SK-N-SH (cell line): ENCODE measurements at regions not wholly inside any gene's neighbourhood (a gene's known extent, or its start where the extent isn't known, plus 50 kb on each side); places are given as distances from the start of the nearest gene placed in this dataset.

ENCODE experiments used
- CTCF ChIA-PET: fragments of 300-600, 350-600 bp; formaldehyde crosslinking; extraction: SDS; loops from one replicate; lab custom pipeline; 2021; lab: Yijun Ruan, JAX
- POLR2A ChIA-PET: fragments of 350-600 bp; sonication (Branson Sonifier 250); formaldehyde crosslinking; extraction: SDS; loops from one replicate; lab custom pipeline; 2020; ENCODE audit warnings: antibody characterized with exemption, inconsistent platforms; lab: Yijun Ruan, JAX
- DNase-seq: peaks from one replicate; pipeline ENCODE4 v3.0.0; 2012
- H2AFZ ChIP-seq: fragments of 200-600 bp; sonication (generic); 2 replicates; pipeline ENCODE4 v1.8.1; 2016; ENCODE audit warnings: antibody characterized with exemption, mild to moderate bottlenecking, low read depth
- H3F3A ChIP-seq: fragments of 200-600 bp; sonication (generic); replicated peaks from 2 replicates; pipeline ENCODE3; 2016; ENCODE audit warnings: antibody characterized with exemption, mild to moderate bottlenecking; ENCODE audit not compliant: insufficient read depth
- H3K27ac ChIP-seq, 2 experiments: fragments of 200-500 bp in 1 of 2; fragments of 200-600 bp in 1 of 2; sonication (Bioruptor generic) in 1 of 2; sonication (generic), shearing (Covaris generic) in 1 of 2; 2 replicates each; pipeline versions ENCODE4 v1.5.1 to v1.6.1; 2014 to 2016; ENCODE audit warnings: low read depth in 2 of 2, inconsistent platforms in 1 of 2, low read length in 1 of 2, mild to moderate bottlenecking in 1 of 2, mixed read lengths in 1 of 2
- H3K27me3 ChIP-seq: fragments of 200-600 bp; sonication (generic), shearing (Covaris generic); 2 replicates; pipeline ENCODE4 v1.6.1; 2016; ENCODE audit warnings: mixed run types; ENCODE audit not compliant: insufficient read depth
- H3K36me3 ChIP-seq, 2 experiments: fragments of 200-500 bp in 1 of 2; fragments of 200-600 bp in 1 of 2; sonication (Bioruptor generic) in 1 of 2; sonication (generic) in 1 of 2; replicated peaks in 1 of 2; 2 replicates each; pipeline versions ENCODE3 to v1.5.1; 2014 to 2016; ENCODE audit warnings: low read length in 1 of 2, mild to moderate bottlenecking in 1 of 2; ENCODE audit not compliant: insufficient read depth in 2 of 2, control insufficient read depth in 1 of 2
- H3K4me1 ChIP-seq, 2 experiments: fragments of 200-500 bp in 1 of 2; fragments of 200-600 bp in 1 of 2; sonication (Bioruptor generic) in 1 of 2; sonication (generic), shearing (Covaris generic) in 1 of 2; 2 replicates each; pipeline versions ENCODE4 v1.5.1 to v1.6.1; 2014 to 2016; ENCODE audit warnings: low read depth in 1 of 2, low read length in 1 of 2, mixed run types in 1 of 2; ENCODE audit not compliant: insufficient read depth in 2 of 2, control insufficient read depth in 1 of 2
- H3K4me2 ChIP-seq: fragments of 200-600 bp; sonication (generic), shearing (Covaris generic); 2 replicates; pipeline ENCODE4 v1.6.1; 2017; ENCODE audit warnings: mixed run types
- H3K4me3 ChIP-seq, 2 experiments: fragments of 200-500 bp in 1 of 2; fragments of 200-600 bp in 1 of 2; sonication (Bioruptor generic) in 1 of 2; sonication (generic), shearing (Covaris generic) in 1 of 2; 2 replicates each; pipeline versions ENCODE4 v1.5.1 to v1.8.1; 2014 to 2016; ENCODE audit warnings: low read depth in 2 of 2, inconsistent platforms in 1 of 2, low read length in 1 of 2, mild to moderate bottlenecking in 1 of 2, mixed read lengths in 1 of 2, moderate library complexity in 1 of 2
- H3K79me2 ChIP-seq: fragments of 200-600 bp; sonication (generic); 2 replicates; pipeline ENCODE4 v1.8.1; 2017; ENCODE audit warnings: mild to moderate bottlenecking; ENCODE audit not compliant: insufficient read depth
- H3K9ac ChIP-seq: fragments of 200-600 bp; sonication (generic); 2 replicates; pipeline ENCODE4 v1.6.1; 2017; ENCODE audit warnings: mixed run types
- H3K9me2 ChIP-seq: fragments of 200-600 bp; sonication (generic); 2 replicates; pipeline ENCODE4 v1.6.1; 2017; ENCODE audit warnings: mixed run types
- H3K9me3 ChIP-seq: fragments of 200-600 bp; sonication (generic); 2 replicates; pipeline ENCODE4 v1.6.1; 2017; ENCODE audit warnings: mixed run types, mild to moderate bottlenecking, moderate library complexity
- H4K20me1 ChIP-seq: fragments of 200-600 bp; sonication (generic); 2 replicates; pipeline ENCODE4 v1.6.1; 2017; ENCODE audit warnings: mild to moderate bottlenecking, mixed run types; ENCODE audit not compliant: insufficient read depth
- CHD2 ChIP-seq: fragments of 150-350 bp; IDR thresholded peaks from 2 replicates; pipeline ENCODE4 v1.6.1; 2018; ENCODE audit warnings: low read length; ENCODE audit not compliant: partially characterized antibody
- EZH2phosphoT487 ChIP-seq: fragments of 200-600 bp; sonication (generic); IDR thresholded peaks from 2 replicates; pipeline ENCODE4 v1.6.1; 2017; ENCODE audit warnings: low read depth, mixed run types, mild to moderate bottlenecking, antibody characterized with exemption, moderate library complexity, borderline replicate concordance
- FOSL2 ChIP-seq: IDR thresholded peaks from 2 replicates; pipeline ENCODE4 v1.4.0; 2012; ENCODE audit warnings: low read depth, mild to moderate bottlenecking, moderate library complexity, borderline replicate concordance
- GABPA ChIP-seq: IDR thresholded peaks from 2 replicates; pipeline ENCODE4 v1.4.0; 2012; ENCODE audit warnings: low read depth, mild to moderate bottlenecking
- JUND ChIP-seq: IDR thresholded peaks from 2 replicates; pipeline ENCODE4 v1.4.0; 2012
- MEF2A ChIP-seq: IDR thresholded peaks from 2 replicates; pipeline ENCODE4 v1.4.0; 2012; ENCODE audit warnings: low read depth, borderline replicate concordance
- MXI1 ChIP-seq: IDR thresholded peaks from 2 replicates; pipeline ENCODE4 v1.6.1; 2012; ENCODE audit warnings: mild to moderate bottlenecking, low read depth, low read length, improper control_type of control experiment
- NFIC ChIP-seq: IDR thresholded peaks from 2 replicates; pipeline ENCODE4 v1.4.0; 2012; ENCODE audit warnings: borderline replicate concordance
- NRF1 ChIP-seq: IDR thresholded peaks from 2 replicates; pipeline ENCODE4 v1.6.1; 2012; ENCODE audit warnings: low read depth, mild to moderate bottlenecking, low read length
- POLR2AphosphoS5 ChIP-seq: IDR thresholded peaks from 2 replicates; pipeline ENCODE4 v1.6.1; 2012; ENCODE audit warnings: low read depth, low read length
- RAD21 ChIP-seq: IDR thresholded peaks from 2 replicates; pipeline ENCODE4 v1.6.1; 2012; ENCODE audit warnings: mild to moderate bottlenecking, low read length
- RCOR1 ChIP-seq: fragments of 150-350 bp; IDR thresholded peaks from 2 replicates; pipeline ENCODE4 v1.6.1; 2017; ENCODE audit warnings: antibody characterized with exemption, low read length
- RFX5 ChIP-seq: IDR thresholded peaks from 2 replicates; pipeline ENCODE4 v1.6.1; 2012; ENCODE audit warnings: mild to moderate bottlenecking, improper control_type of control experiment, low read length
- RXRA ChIP-seq: IDR thresholded peaks from 2 replicates; pipeline ENCODE4 v1.4.0; 2012; ENCODE audit warnings: low read depth, mild to moderate bottlenecking, borderline replicate concordance
- TCF12 ChIP-seq: IDR thresholded peaks from 2 replicates; pipeline ENCODE4 v1.4.0; 2012
- TEAD4 ChIP-seq: IDR thresholded peaks from 2 replicates; pipeline ENCODE4 v1.4.0; 2012; ENCODE audit warnings: mild to moderate bottlenecking, borderline replicate concordance; ENCODE audit not compliant: insufficient read depth
- YY1 ChIP-seq: IDR thresholded peaks from 2 replicates; pipeline ENCODE4 v1.4.0; 2012; ENCODE audit warnings: low read depth, mild to moderate bottlenecking
- WGBS: methylation state at CpG from one replicate; pipeline ENCODE4 v1.1.6; 2017; ENCODE audit warnings: low lambda C conversion rate; 5-methylcytosine and 5-hydroxymethylcytosine counted together
- TF ChIP-seq, protein P1 (sequence below): IDR thresholded peaks from 2 replicates; pipeline ENCODE4 v1.4.0; 2012; ENCODE audit warnings: low read depth, borderline replicate concordance
- TF ChIP-seq, protein P2 (sequence below): fragments of 150-350 bp; IDR thresholded peaks from 2 replicates; pipeline ENCODE4 v1.6.1; 2017; ENCODE audit warnings: antibody characterized with exemption, low read length, low read depth, borderline replicate concordance
- TF ChIP-seq, protein P3 (sequence below): IDR thresholded peaks from 2 replicates; pipeline ENCODE4 v1.4.0; 2012; ENCODE audit warnings: low read depth

DNA sequence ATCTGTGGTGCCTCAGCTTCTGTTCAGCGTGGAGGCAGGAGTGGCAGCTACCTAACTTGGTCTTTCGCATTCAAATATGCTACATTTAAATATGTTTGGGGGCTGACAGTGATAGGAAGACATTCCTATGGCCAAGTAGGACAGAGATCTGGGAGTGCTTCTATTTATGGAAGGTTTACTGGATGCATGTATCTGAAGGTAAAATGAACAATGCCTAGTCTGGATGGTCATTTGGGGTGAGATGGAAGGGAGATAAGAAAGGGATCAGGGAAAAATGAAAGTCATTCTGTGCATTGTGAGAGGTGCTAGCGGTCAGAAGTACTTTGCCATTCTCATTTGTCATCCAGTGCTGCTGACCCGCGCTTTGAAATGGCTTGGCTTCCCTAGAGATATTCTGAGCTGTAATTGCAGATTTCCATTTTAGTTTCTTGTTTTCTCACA, 107.3 kb upstream of the FOXN2 start (continued):
- no peak for TF ChIP-seq EZH2phosphoT487
- no peak for TF ChIP-seq TCF12
- no peak for TF ChIP-seq FOSL2
- TF ChIP-seq, protein P1, sequence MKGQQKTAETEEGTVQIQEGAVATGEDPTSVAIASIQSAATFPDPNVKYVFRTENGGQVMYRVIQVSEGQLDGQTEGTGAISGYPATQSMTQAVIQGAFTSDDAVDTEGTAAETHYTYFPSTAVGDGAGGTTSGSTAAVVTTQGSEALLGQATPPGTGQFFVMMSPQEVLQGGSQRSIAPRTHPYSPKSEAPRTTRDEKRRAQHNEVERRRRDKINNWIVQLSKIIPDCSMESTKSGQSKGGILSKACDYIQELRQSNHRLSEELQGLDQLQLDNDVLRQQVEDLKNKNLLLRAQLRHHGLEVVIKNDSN = no peak
- TF ChIP-seq CHD2 = no peak
- no peak for TF ChIP-seq MEF2A
- TF ChIP-seq, protein P2, sequence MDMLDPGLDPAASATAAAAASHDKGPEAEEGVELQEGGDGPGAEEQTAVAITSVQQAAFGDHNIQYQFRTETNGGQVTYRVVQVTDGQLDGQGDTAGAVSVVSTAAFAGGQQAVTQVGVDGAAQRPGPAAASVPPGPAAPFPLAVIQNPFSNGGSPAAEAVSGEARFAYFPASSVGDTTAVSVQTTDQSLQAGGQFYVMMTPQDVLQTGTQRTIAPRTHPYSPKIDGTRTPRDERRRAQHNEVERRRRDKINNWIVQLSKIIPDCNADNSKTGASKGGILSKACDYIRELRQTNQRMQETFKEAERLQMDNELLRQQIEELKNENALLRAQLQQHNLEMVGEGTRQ = no peak
- no peak for TF ChIP-seq POLR2AphosphoS5

DNA sequence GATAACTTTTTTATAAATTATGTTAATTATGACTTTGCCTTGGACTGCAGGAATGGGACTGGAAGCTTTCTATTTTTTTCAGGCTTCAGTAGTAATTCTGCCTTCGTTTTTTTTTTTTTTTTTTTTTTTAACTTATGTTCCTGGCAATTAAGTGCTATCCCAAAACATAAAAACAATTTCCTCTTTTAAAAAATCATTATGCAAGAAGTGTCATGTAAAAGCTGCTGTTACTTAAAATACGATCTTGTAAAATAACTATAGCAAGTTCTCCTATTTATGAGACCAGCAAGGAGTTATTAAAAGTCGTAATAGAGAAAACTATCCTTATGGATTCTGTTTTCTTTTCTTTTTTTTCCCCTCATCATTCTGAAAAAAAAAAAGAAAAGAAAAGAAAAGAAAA, 106.6 kb upstream of the FOXN2 start:
- no peak overlapping the region for H3K9ac ChIP-seq
- H3K9me3 ChIP-seq = no peaks in the 10 kb centered on the region
- H3K27ac ChIP-seq = no peak overlapping the region
- H3K79me2 ChIP-seq = no peaks in the 10 kb centered on the region
- H3K4me1 ChIP-seq = peaks cover 3 to 28% of the 10 kb centered on the region in 2 experiments; a peak in 2 of 4 replicates
- H3K27me3 ChIP-seq = no peaks in the 10 kb centered on the region
- no peaks in the 10 kb centered on the region for H3K36me3 ChIP-seq
- POLR2A ChIA-PET = no interaction called here
- TF ChIP-seq TCF12 (no peak), NFIC (no peak), GABPA (no peak), RFX5 (no peak), MXI1 (no peak), MEF2A (no peak), NRF1 (no peak), YY1 (no peak), JUND (no peak), RAD21 (no peak), RCOR1 (no peak), TEAD4 (no peak), CHD2 (no peak), RXRA (no peak), FOSL2 (no peak)
- TF ChIP-seq, protein P3, sequence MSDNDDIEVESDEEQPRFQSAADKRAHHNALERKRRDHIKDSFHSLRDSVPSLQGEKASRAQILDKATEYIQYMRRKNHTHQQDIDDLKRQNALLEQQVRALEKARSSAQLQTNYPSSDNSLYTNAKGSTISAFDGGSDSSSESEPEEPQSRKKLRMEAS = no peak
- TF ChIP-seq, protein P1 = no peak
- TF ChIP-seq, all 33 proteins: peak for 0
- CTCF ChIA-PET = interaction anchor here (1.0 kb wide), 1 partner anchor 440 kb away, joined by 3 read pairs; no protein-coding TSS in a partner anchor
- Histone ChIP-seq H3K9me2 (no peaks in the 10 kb centered on the region), H3K4me2 (no peak overlapping the region), H3K4me3 (no peak overlapping the region), H4K20me1 (no peaks in the 10 kb centered on the region), H2AFZ (no peak overlapping the region), H3F3A (peaks cover 26% of the 10 kb centered on the region)
- WGBS = 69% methylated on average over 3 of the region's 3 CpGs
- DNase-seq = no peak
